Activated CD8-positive, alpha-beta memory T cell treated with anti-CD3 and anti-CD28 coated beads, Interleukin-2, amount 50 U/mL, for 24 hours (primary cell): ENCODE measurements at regions not wholly inside any gene's neighbourhood (a gene's known extent, or its start where the extent isn't known, plus 50 kb on each side); places are given as distances from the start of the nearest gene placed in this dataset.
"Not testable (repeated sequence)": the region's sequence is repeated elsewhere in the genome, so short reads cannot be mapped to it uniquely, and the experiment has no call there.

ENCODE experiments used
- DNase-seq: peaks from one replicate; pipeline ENCODE4 v3.0.0-alpha.2; 2020; ENCODE audit errors: extremely low read depth

- no peak for DNase-seq
Measured at GRCh38 chrX:45669715-45670340, 469.2 kb upstream of the DIPK2B start.

GRCh38 chrX:45668686-45669443, 468.2 kb upstream of the DIPK2B start:
- DNase-seq, result no peak

GRCh38 chrX:45667666-45668065, 467.0 kb upstream of the DIPK2B start:
- no peak for DNase-seq

GRCh38 chrX:45664727-45665290, 464.1 kb upstream of the DIPK2B start:
- no peak for DNase-seq

GRCh38 chrX:45660477-45660876, 459.8 kb upstream of the DIPK2B start:
- no peak for DNase-seq

- no peak for DNase-seq
Measured at GRCh38 chrX:45633419-45633818, 432.7 kb upstream of the DIPK2B start.

GRCh38 chrX:45632506-45632905, 431.8 kb upstream of the DIPK2B start:
- no peak for DNase-seq

- no peak for DNase-seq
Measured at GRCh38 chrX:45630078-45630477, 429.4 kb upstream of the DIPK2B start.

- no peak for DNase-seq
Measured at GRCh38 chrX:45628041-45628440, 427.4 kb upstream of the DIPK2B start.

GRCh38 chrX:45623266-45623665, 422.6 kb upstream of the DIPK2B start:
- no peak for DNase-seq

- DNase-seq, result no peak
Measured at GRCh38 chrX:45622538-45622937, 421.9 kb upstream of the DIPK2B start.

- no peak for DNase-seq
Measured at GRCh38 chrX:45622042-45622423, 421.4 kb upstream of the DIPK2B start.

- DNase-seq, result no peak
Measured at GRCh38 chrX:45621376-45622041, 420.8 kb upstream of the DIPK2B start.

GRCh38 chrX:45619290-45619689, 418.6 kb upstream of the DIPK2B start:
- no peak for DNase-seq

GRCh38 chrX:45615591-45615990, 414.9 kb upstream of the DIPK2B start:
- DNase-seq, result not testable (repeated sequence)

GRCh38 chrX:45614853-45615252, 414.2 kb upstream of the DIPK2B start:
- no peak for DNase-seq

- no peak for DNase-seq
Measured at GRCh38 chrX:45602151-45602550, 401.5 kb upstream of the DIPK2B start.

GRCh38 chrX:45601052-45601451, 400.4 kb upstream of the DIPK2B start:
- no peak for DNase-seq

- DNase-seq, result no peak
Measured at GRCh38 chrX:45598861-45599260, 398.2 kb upstream of the DIPK2B start.

GRCh38 chrX:45596188-45596808, 395.6 kb upstream of the DIPK2B start:
- no peak for DNase-seq

GRCh38 chrX:45592101-45592500, 391.4 kb upstream of the DIPK2B start:
- no peak for DNase-seq

GRCh38 chrX:45591650-45592049, 391.0 kb upstream of the DIPK2B start:
- no peak for DNase-seq
